ENCODE measurements at regions not wholly inside any gene's neighbourhood (a gene's known extent, or its start where the extent isn't known, plus 50 kb on each side); places are given as distances from the start of the nearest gene placed in this dataset.
"Not testable (repeated sequence)": the region's sequence is repeated elsewhere in the genome, so short reads cannot be mapped to it uniquely, and the experiment has no call there.

GRCh38 chr16:88195911-88196465 is 186.8 kb upstream of the ZNF469 start:
- no peak for DNase-seq (ENCODE audit: extremely low spot score)
- CTCF ChIA-PET: no interaction called here
- TF ChIP-seq FOXM1 (IDR thresholded peaks at IDR 0.05; ENCODE audit: borderline replicate concordance) (no peak), FOXA1 (IDR thresholded peaks at IDR 0.05) (no peak), SP1 (IDR thresholded peaks at IDR 0.05) (no peak), HDGF (IDR thresholded peaks at IDR 0.05; ENCODE audit: borderline replicate concordance) (no peak), FOXK2 (IDR thresholded peaks at IDR 0.05) (no peak), TARDBP (IDR thresholded peaks at IDR 0.05) (no peak), CTBP1 (IDR thresholded peaks at IDR 0.05; ENCODE audit: borderline replicate concordance) (no peak), L3MBTL2 (conservative IDR thresholded peaks at IDR 0.05) (no peak), ZNF384 (IDR thresholded peaks at IDR 0.05) (no peak), ELF4 (IDR thresholded peaks at IDR 0.05) (no peak), BHLHE40 (IDR thresholded peaks at IDR 0.05; ENCODE audit: borderline replicate concordance) (no peak), NFRKB (IDR thresholded peaks at IDR 0.05) (no peak), SUZ12 (IDR thresholded peaks at IDR 0.05) (no peak), ARNT (IDR thresholded peaks at IDR 0.05) (no peak), LEF1 (IDR thresholded peaks at IDR 0.05; ENCODE audit: borderline replicate concordance) (no peak)
- TF ChIP-seq, protein P1, sequence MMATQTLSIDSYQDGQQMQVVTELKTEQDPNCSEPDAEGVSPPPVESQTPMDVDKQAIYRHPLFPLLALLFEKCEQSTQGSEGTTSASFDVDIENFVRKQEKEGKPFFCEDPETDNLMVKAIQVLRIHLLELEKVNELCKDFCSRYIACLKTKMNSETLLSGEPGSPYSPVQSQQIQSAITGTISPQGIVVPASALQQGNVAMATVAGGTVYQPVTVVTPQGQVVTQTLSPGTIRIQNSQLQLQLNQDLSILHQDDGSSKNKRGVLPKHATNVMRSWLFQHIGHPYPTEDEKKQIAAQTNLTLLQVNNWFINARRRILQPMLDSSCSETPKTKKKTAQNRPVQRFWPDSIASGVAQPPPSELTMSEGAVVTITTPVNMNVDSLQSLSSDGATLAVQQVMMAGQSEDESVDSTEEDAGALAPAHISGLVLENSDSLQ (IDR thresholded peaks at IDR 0.05): no peak
- POLR2A ChIA-PET: no interaction called here

DNA sequence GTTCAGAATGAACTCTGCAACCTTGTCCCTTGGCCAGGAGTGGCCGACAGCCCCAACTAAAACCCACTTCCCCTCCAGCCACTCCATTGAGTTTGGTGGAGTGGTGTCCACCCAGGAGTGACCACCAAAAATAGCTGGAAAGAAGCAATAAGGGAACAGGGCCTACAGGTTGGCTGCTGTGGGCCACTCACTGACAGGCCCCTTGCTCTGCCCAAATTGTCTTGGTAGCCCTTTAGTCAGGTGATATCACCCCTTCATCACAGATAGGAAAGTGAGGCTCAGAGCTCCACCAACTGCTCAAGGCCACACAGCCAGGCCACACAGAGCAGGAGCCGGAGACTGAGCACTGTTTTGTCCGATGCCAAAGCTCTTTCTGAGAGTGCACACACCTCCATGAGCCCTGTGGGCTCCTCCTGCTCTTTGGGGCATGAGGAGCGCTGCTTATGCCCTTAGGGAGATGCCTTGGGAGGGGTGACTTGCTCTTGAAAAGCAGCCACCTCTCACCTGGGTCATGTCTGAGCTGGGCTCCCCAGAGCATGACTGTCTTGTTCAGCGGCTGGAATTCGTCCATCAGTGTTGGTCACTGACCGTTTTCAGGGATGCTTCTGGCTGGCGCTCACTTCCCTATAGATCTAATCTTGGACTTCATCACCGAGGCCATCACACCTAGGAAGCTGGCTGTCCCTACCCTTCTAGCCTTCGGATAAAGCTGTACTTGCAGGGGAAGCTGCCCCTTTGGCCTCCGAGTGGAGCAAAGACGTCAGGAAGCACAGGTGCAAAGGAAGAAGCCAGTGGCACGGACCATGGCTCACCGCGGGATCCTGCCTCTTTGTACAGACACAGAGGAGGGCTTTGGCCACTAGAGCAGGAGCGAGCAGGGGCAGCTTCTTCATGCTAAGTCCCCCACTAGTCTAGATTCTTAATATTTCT is 186.0 kb upstream of the ZNF469 start:
- CTCF ChIA-PET: no interaction called here

DNA sequence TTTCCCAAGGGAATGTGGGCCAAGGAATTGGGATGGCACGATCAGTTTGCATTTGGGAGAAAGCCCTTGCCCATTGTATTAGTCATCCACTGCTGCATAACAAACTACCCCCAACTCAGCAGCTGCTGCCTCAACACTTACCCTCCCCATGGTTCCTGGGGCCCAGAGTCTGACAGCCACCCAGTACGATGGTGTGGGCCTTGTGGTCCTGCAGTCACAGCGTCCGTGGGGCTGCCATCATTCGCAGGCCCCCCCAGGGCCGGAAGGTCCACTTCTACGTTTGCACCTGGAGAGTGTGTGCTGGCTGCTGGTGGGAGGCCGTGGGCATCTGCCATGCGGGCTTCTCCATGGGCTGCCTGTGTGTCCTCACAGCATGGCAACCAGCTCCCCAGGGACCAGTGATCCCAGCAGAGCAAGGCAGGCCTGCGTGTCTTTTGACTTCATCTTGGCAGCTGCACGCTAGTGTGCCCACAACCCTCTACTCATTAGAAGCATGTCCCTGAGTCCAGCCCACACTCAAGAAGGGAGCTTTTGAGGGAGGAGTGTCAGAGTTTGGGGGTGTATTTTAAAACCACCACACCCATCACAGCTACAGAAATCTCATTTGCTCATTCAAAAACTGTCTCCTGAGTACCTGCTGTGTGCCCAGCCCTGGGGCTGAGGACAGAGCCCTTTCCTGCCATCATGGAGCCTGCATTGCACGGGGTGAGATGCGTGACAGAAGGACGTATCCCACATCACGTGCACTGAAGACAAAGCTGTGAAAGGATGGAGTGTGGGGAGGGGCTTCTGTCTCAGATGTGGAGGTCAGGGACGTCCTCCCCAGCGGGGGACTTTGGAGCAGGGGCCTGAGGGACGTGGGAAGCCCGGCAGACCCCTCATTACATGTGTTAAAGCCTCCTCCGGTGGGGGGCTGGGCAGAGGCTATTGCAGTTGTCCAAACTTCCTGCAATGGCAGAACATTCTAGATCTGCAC is 185.0 kb upstream of the ZNF469 start:
- POLR2A ChIA-PET: no interaction called here
- CTCF ChIA-PET: no interaction called here
- DNase-seq (ENCODE audit: extremely low spot score): no peak

More for the DNA sequence above, 186.0 kb upstream of the ZNF469 start:
- POLR2A ChIA-PET: interaction anchor here (0.8 kb wide), 1 partner anchor 66 kb away, joined by 3 read pairs; no protein-coding TSS in a partner anchor
- no peak for TF ChIP-seq HDGF (IDR thresholded peaks at IDR 0.05; ENCODE audit: borderline replicate concordance)
- TF ChIP-seq ZNF384 (IDR thresholded peaks at IDR 0.05): no peak
- TF ChIP-seq NFRKB (IDR thresholded peaks at IDR 0.05): no peak
- no peak for TF ChIP-seq FOXK2 (IDR thresholded peaks at IDR 0.05)
- TF ChIP-seq BHLHE40 (IDR thresholded peaks at IDR 0.05; ENCODE audit: borderline replicate concordance): no peak
- no peak for TF ChIP-seq CTBP1 (IDR thresholded peaks at IDR 0.05; ENCODE audit: borderline replicate concordance)
- TF ChIP-seq ARNT (IDR thresholded peaks at IDR 0.05): no peak
- DNase-seq (ENCODE audit: extremely low spot score): no peak

DNA sequence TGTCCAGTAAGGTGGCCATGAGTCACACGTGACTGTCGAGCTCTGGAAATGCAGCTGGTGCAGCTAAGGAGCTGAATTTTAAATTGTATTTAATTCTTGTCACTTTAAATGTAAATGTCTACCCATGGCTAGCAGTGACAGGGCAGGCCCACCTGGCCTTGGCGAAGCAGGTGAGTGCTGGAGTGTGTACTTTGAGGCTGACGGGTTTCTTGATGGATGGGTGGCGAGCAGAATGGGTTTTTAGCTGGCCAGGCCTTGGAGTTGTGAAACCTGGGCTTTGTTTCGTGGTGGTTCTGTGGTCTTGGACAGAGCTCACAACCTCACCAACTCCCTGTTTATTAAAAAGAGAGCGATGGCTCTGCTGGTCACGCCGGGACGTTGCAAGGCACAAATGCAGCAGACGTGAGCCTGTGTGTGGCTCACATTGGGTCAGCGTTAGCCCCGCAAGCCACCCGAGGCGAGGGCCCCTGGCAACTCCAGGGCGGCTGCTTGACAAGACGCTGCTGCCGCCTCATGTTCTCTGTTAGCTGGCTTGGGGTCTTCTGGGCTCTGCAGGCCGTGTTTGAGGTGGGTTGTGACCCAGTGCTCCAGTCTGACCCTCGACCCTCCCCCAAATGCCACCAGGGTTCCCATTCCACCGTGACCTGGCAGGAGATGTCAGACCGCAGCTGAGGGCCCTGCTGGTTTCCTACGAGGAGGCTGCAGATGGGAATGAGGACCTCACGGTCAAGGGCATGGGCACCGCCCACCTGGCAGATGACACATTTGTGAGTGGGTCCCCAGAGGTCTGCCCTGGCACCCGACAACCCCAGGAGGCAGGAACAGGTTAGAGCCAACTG is 184.1 kb upstream of the ZNF469 start:
- CTCF ChIA-PET; POLR2A ChIA-PET; DNase-seq (ENCODE audit: extremely low spot score): not testable (repeated sequence)

More for the DNA sequence above, 185.0 kb upstream of the ZNF469 start:
- TF ChIP-seq L3MBTL2 (conservative IDR thresholded peaks at IDR 0.05): no peak
- no peak for TF ChIP-seq ELF4 (IDR thresholded peaks at IDR 0.05)
- TF ChIP-seq TARDBP (IDR thresholded peaks at IDR 0.05): no peak
- TF ChIP-seq SP1 (IDR thresholded peaks at IDR 0.05): no peak
- TF ChIP-seq FOXK2 (IDR thresholded peaks at IDR 0.05): no peak
- TF ChIP-seq HDGF (IDR thresholded peaks at IDR 0.05; ENCODE audit: borderline replicate concordance): no peak
- TF ChIP-seq NFRKB (IDR thresholded peaks at IDR 0.05): no peak
- no peak for TF ChIP-seq BHLHE40 (IDR thresholded peaks at IDR 0.05; ENCODE audit: borderline replicate concordance)
- TF ChIP-seq LEF1 (IDR thresholded peaks at IDR 0.05; ENCODE audit: borderline replicate concordance): no peak
- TF ChIP-seq FOXM1 (IDR thresholded peaks at IDR 0.05; ENCODE audit: borderline replicate concordance): no peak
- TF ChIP-seq ARNT (IDR thresholded peaks at IDR 0.05): no peak
- no peak for TF ChIP-seq ZNF384 (IDR thresholded peaks at IDR 0.05)
- no peak for TF ChIP-seq SUZ12 (IDR thresholded peaks at IDR 0.05)
- TF ChIP-seq FOXA1 (IDR thresholded peaks at IDR 0.05): no peak
- no peak for TF ChIP-seq CTBP1 (IDR thresholded peaks at IDR 0.05; ENCODE audit: borderline replicate concordance)

- CTCF ChIA-PET; DNase-seq (ENCODE audit: extremely low spot score); POLR2A ChIA-PET: not testable (repeated sequence)
Measured at GRCh38 chr16:88199296-88200153, 183.2 kb upstream of the ZNF469 start.

DNA sequence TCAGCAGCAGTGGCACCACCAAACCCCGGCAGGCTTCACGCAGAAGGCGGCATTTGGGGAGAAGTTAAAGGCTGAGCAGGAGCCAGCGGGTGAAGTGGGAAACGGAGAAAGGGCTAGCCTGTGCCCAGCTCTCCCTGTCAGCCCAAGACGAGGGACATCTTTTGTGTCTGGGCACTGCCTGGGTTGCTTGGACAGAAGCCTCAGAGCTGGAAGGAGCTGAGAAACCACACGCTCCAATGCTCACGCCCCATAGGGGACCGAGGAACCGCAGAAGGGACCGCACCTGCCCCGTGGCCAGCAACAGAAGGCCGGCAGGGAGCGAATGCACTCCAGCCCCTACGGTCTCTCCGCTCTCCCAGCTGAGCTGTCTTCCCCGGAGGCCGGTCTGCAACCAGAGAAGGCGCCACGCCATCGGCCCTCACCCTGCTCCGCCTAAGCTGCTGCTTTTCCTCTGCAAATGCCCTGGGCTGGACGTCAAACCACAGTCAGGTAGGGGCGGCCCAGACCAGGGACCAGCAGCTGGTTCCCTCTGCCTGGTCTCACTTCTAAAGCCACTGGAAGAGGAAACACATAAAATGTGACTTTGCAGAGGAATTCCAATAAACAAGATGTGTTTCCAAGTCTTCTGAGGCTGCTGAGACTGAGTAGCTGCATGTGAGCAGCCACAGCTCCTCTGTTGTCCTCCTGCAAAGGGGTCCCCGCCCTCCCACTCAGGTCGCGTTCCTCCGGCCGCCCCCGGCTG is 182.4 kb upstream of the ZNF469 start:
- DNase-seq (ENCODE audit: extremely low spot score); POLR2A ChIA-PET; CTCF ChIA-PET: not testable (repeated sequence)
